Omental fat pad (tissue), 3 donors: ENCODE measurements at regions not wholly inside any gene's neighbourhood (a gene's known extent, or its start where the extent isn't known, plus 50 kb on each side); places are given as distances from the start of the nearest gene placed in this dataset.

ENCODE experiments used
- ATAC-seq: fragments of 150-250 bp; one replicate; pipeline ENCODE4 v1.9.1; 2016; ENCODE audit warnings: mild to moderate bottlenecking, moderate library complexity; ENCODE audit not compliant: low FRiP score
- DNase-seq: peaks from one replicate; pipeline ENCODE4 v3.0.0-alpha.2; 2019; ENCODE audit warnings: low spot score
- TF ChIP-seq, protein P1 (sequence below), 3 donors: fragments of 450-650 bp; IDR thresholded peaks; one replicate each; pipeline ENCODE4 v1.5.1; 2016 to 2017; ENCODE audit warnings: antibody characterized with exemption in 3 of 3, mild to moderate bottlenecking in 3 of 3, moderate library complexity in 2 of 3

DNA sequence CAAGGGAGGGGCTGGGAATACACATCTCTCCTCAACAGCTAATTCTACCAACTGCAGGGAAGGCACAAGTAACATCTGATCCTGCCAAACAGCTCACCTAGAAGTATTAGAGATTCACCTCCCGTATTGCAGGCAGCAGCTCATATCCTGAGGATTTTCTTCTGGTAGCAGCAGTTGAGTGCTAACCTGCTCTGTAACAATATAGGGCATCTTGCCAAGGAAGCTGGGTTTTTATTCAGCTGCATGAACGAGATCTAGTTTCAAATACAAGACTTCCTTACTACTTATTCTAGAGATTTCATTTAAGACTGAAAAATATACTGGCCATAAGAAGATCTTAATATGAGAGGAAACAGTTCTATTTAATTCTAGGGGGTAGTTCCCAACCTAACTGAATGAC lies 261.4 kb upstream of the USP15 start:
- DNase-seq (no peak), ATAC-seq (no peak)
- TF ChIP-seq, protein P1, sequence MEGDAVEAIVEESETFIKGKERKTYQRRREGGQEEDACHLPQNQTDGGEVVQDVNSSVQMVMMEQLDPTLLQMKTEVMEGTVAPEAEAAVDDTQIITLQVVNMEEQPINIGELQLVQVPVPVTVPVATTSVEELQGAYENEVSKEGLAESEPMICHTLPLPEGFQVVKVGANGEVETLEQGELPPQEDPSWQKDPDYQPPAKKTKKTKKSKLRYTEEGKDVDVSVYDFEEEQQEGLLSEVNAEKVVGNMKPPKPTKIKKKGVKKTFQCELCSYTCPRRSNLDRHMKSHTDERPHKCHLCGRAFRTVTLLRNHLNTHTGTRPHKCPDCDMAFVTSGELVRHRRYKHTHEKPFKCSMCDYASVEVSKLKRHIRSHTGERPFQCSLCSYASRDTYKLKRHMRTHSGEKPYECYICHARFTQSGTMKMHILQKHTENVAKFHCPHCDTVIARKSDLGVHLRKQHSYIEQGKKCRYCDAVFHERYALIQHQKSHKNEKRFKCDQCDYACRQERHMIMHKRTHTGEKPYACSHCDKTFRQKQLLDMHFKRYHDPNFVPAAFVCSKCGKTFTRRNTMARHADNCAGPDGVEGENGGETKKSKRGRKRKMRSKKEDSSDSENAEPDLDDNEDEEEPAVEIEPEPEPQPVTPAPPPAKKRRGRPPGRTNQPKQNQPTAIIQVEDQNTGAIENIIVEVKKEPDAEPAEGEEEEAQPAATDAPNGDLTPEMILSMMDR (IDR thresholded peaks at IDR 0.05), result no peak

DNA sequence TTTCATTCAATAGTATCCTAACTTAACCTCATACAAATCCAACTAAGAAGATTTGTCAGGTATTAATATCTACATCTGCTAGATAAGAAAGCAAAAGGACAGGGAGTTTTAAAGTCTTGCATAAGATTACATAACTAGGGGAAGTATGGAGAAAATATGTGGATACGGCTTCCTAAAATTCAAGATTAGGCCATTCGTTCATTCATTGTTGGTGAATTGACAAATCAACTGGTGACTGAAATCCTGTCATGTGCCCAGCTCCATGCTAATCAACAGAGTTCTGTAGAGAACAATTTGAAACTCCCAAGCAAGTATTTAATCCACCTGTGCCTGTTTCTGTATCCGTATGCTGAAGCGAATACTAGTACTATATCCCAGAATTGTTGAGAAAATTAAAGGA lies 260.9 kb upstream of the USP15 start:
- TF ChIP-seq, protein P1 (IDR thresholded peaks at IDR 0.05), result no peak
- ATAC-seq (no peak), DNase-seq (no peak)

DNA sequence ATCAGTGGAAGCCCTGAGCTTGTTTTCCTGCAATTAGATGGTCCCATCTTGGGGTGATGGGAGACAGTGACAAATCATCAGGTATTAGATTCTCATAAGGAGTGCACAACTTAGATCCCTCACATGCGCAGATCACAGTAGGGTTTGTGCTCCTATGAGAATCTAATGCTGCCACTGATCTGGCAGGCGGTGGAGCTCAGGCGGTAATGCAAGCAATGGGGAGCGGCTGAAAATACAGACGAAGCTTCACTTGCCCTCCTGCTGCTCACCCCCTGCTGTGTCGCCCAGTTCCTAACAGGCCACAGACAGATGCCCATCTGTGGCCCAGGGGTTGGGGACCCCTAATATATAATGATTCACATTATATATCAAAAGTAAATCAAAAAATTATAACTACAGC lies 258.8 kb upstream of the USP15 start:
- ATAC-seq (no peak), DNase-seq (no peak)
- TF ChIP-seq, protein P1 (IDR thresholded peaks at IDR 0.05), result no peak

DNA sequence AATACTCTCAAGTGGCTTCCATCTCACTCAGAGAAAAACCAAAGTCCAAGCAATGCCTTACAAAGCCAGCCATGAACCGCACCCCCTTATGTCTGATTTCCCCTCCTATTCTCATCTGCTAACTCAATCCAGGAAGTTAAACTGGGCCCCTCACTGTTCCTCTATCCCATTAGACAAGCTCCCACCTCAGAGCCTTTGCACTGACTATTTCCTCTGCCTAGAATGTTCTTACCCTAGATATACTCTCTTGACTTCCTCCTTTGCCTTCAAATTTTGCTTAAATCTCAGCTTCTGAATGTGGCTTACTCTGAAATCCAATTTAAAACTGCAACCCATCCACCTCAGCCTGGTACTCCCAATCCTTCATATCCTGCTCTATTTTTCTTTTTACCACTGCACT lies 257.0 kb upstream of the USP15 start:
- TF ChIP-seq, protein P1 (IDR thresholded peaks at IDR 0.05), result no peak
- ATAC-seq (no peak), DNase-seq (no peak)

DNA sequence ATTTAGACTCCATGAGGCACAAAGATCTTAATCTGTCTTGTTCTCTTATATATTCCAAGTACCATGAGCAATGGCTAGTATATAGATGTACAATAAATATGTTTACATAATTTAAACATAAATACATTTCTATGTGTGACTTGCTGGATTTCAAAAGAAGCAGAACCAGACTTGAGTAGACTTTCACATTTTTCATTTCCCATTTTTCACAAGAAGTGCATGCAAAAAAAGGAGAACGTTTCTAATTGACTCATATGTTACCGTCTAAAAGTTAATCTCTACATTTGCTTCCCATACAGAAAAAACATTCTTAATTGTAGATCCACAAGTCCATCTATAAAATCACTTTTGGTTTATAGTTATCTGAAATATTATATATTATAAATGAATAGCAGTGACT lies 256.5 kb upstream of the USP15 start:
- ATAC-seq, result no peak
- no peak for DNase-seq
- TF ChIP-seq, protein P1 (IDR thresholded peaks at IDR 0.05), result no peak

DNA sequence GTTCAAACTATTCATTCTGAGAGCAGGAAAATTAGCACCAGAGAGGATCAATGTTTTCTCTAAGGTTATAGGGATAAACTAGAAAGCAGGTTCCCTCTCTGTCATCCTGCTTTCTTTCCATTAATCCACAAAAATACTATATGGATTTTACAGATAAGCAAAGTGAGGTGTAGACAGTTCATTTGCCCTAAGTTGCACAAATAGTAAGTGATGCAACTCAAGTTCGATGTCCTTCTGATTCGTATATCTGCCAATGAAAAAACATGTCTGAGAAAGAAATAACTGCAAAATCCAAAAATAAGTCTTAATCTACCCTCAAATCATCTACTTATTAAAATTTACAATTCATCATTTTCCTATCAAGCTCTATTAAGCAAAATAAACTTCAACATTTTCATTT lies 254.6 kb upstream of the USP15 start:
- TF ChIP-seq, protein P1 (IDR thresholded peaks at IDR 0.05), result no peak
- ATAC-seq (no peak), DNase-seq (no peak)

DNA sequence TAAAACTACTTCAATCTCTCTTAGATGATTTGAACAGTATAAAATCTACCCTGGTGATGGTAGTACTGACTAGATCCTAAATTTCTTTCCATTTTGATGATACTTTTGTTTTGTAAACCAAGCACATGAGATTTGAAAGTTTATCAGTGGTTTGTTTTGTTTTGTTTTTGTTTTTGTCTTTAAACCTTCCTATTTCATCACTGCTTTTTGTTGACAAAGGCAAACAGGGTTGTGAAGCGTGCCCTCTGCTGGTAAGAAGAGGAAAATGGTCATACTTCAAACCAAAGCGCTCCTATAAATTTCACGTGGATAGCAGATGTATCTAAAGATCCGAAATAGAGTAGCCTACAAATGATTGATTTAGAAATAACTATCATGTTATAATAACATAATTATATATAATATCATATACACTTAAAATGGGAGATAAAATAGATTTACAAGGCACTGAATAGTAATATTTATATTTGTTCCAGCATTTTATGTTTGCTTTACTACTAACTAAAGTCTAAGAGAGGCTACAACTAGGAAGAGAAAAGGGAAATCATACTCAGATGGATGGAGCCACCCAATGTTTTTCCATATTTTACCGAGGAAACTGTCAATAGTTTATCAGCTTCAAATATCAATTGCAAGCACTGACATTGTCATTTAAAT lies 254.0 kb upstream of the USP15 start:
- ATAC-seq, result no peak

More for the DNA sequence above, 254.0 kb upstream of the USP15 start:
- TF ChIP-seq, protein P1 (IDR thresholded peaks at IDR 0.05), result no peak
- DNase-seq, result no peak
